IPS DF 4.7 (cell line): ENCODE measurements at regions not wholly inside any gene's neighbourhood (a gene's known extent, or its start where the extent isn't known, plus 50 kb on each side); places are given as distances from the start of the nearest gene placed in this dataset.

Experiments used
- DNase-seq: peaks from one replicate; pipeline ENCODE4 v3.0.0-alpha.2; 2013; ENCODE audit warnings: low spot score; ENCODE audit errors: extremely low read depth

GRCh38 chr4:138666366-138666765, 349.2 kb upstream of the NOCT start:
- no peak for DNase-seq

- DNase-seq = no peak
Measured at GRCh38 chr4:138665851-138666250, 349.7 kb upstream of the NOCT start.

DNA sequence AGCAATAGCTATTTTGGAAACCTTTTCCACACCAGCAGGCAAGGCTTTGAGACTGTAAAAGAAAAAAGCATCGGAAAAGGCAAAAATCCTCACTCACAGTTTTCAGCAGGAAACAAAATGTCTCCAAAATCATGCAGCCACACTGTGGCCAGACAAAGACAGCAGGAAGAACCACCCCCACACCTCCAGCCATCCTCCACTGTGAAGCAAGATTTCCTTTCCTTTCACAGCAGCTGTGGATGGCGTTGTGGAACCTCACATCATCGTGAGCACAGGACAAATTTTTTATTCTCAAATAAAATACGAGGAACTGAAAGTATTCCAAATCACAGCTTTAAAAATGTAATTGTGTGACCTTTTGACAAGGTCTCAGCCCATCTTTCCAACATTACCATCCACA, 351.7 kb upstream of the NOCT start:
- no peak for DNase-seq

GRCh38 chr4:138659812-138660316, 355.7 kb upstream of the NOCT start:
- no peak for DNase-seq

DNA sequence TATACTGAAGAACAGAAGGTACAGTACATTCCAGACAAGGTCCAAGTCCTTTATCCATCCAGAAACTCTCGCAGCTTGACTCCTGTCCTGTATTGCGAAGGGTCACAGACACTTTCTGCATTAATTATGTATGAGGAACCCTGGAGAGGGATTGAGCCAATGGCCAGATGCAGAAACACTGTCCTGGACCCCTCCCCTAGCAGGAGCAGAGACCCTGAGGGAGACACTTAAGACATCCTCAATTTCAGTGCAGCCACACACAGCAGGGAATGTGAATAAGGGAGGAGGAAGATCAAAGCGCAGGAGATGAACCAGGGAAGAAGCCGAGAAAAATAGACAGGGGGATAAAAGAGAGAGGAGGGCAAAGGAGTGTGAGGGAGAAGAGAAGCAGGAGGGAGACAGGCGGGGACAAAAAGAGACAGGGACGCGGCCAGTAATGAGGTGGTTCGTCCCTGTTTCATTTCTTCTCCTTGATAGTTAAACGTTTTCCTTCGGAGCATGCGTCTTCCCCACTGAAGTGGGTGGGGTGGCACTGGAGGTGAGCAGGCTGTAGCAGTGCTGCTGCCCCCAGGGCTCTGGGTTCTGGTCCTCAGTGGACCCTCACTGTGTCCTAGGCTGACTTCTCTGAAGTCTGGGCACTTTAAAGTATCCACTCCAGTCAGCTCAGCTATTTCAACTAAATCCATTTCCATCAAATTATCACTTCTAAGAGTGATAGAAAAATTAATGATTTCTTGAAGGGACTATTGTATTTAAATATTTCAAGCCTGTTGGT, 356.4 kb upstream of the NOCT start:
- DNase-seq = no peak

DNA sequence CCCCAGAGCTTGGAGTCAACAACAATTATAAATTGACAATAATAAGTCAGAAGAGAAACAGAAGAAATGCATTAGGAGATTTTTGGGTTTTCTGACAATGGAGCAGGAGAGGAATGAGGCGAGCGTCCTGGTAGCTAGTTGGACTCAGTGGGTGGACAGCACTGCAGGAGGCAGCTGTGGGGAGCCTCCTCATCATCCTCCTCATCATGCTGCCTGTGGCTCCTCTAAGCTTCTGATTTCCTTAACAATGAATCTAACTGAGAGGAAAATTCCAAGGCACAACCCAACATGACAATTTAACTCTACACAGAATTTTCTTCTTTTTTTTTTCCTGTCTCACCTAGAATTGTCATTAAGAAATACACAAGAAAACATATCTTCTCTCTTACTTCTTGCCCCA, 357.1 kb upstream of the NOCT start:
- DNase-seq = no peak

DNA sequence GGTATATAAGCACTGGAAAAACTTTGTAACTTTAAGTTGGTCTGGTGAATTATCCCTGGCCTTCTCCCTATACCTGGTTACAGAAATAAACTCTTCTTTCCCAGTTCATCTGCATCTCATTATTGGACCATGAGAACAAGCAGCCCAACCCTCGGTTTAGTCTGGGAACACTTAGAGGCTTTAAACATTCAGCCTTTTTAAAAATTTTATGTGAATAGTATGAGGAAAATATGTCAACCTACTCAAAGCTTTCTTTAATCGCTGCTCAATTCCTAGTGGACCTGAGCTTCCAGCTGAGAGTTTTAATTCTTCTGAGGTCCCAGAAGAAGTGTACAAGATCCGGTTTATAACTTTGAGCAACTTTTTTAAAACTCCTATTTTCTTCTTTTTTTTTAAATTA, 358.6 kb upstream of the NOCT start:
- DNase-seq = no peak

- no peak for DNase-seq
Measured at GRCh38 chr4:138655985-138656384, 359.6 kb upstream of the NOCT start.

DNA sequence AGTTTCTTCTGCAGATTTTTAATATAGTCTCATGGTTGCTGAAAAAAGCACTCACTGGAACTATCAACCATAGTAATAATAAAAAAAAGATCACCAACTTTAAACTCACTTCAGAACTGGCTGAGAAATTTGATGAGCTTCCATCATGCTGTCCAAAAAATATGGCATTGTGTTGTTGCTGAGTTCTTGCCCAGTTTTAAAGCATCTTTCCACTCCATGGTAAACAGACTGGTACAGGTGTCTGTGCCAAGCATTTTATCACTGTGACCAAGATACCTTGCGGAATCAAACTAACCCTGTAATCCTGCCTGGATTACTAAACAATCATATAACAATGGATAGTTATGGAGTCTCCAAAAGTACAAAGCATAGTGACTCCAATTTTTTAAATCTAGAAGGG, 360.3 kb upstream of the NOCT start:
- DNase-seq = no peak

DNA sequence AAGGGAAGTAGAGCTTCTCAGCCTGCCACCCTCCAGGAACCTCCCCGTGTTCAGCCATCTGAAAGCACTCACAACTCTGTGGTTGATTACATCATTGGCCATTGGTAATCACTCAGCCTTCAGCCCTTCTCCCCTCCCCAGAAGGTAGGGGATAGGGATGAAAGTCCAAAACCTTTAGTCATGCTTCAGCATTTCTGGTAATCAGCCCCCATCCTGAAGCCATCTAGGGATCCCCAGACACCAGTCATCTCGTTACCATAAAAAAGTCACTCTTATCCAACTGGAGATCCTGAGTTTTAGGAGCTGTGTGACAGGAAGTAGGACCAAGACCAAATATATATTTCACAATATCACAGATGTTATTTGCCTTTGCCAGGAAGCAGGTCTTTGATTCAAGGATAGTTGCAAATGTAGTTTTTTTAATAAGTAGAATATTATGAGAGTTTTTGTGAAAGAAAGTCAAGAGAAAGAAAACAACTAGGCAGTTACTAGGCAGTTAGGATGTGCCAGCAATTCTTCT, 364.6 kb upstream of the NOCT start:
- no peak for DNase-seq

DNA sequence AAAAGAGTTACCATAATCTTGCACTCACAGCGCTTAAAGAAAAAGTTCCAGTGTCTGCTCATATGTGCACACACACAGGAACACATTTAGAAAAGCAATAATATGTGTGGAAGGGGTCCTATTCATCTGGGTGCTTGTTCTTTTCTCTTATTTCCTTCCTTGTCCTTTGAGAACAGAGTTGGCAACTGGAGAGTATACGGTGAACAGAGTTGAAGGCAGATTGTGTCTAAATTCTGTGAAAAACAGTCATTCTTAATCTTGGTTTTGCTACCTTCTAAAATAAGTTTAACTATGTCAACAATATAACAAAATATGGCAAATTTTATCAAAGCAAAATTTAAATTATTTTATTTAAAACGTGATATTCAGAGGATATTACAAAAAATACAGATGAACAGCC, 365.1 kb upstream of the NOCT start:
- no peak for DNase-seq

GRCh38 chr4:138647433-138647832, 368.1 kb upstream of the NOCT start:
- peak; percentile 44 for DNase-seq

- no peak for DNase-seq
Measured at GRCh38 chr4:138646383-138646782, 369.2 kb upstream of the NOCT start.

DNA sequence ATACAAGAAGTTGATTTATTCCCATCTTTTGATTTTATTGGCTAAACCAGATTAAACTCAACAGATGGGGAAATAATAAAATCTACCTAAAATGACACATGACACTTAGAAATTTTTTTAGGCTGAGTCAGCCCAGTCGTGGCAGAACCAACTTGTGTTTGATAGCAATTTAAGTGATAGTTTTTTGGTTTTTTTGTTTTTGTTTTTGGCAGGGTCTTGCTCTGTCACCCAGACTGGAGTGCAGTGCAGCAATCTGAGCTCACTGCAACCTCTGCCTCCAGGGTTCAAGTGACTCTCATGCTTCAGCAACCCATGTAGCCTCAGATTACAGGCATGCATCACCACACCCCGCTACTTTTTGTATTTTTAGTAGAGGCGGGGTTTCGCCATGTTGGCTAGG, 370.3 kb upstream of the NOCT start:
- DNase-seq = no peak

GRCh38 chr4:138644322-138644721, 371.3 kb upstream of the NOCT start:
- DNase-seq = no peak

- DNase-seq = no peak
Measured at GRCh38 chr4:138643827-138644226, 371.8 kb upstream of the NOCT start.

DNA sequence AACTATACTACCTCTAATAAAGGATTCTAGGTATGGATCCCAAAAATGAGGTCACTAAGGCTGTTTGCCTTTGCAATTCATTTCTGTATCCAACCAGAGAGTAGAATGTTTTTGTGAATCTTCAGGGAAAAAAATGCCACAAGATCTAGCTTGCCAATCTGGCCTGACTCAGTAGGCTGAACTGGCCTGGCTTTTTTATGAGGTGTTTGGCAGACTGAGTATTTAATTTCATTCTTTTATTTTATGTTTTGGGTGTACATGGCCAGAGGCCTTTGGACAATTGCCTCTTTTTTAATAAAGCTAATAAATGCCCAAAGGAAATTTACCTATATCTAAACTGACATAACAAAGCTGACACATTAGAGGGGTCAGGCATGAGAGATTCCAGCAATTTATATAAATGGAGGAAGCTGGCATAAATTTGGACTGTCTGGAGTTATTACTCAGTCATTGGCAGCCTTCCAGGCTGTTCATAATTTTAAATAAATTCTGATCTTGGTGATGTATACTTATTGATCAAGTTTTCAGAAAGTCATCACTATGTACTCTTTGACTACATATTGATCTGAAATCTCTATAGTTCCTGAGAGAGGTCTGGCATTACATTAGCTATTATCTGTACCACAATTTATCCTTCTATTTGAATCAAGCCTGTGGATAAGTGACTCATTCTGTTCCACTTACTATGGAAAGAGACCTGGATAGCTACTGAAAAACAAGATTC, 376.4 kb upstream of the NOCT start:
- no peak for DNase-seq

DNA sequence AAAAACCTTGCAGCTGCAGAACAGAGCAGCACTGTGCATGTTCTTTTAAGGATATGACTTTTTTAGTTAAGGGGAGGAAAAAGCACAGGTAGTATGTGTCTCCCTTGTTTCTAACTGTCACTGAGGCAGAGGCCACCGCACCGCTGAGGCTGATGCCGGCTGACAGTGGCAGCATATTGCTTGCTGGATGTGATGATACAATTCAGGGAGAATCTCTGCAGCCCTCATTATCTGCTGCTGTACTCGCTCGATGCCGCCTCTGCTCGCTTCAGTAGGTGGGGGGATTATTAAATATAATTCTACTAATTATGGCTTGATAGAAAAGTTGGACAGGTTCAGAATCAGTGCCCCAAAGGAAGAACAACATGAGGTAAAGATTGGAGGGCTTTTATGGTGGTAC, 378.8 kb upstream of the NOCT start:
- DNase-seq = no peak

DNA sequence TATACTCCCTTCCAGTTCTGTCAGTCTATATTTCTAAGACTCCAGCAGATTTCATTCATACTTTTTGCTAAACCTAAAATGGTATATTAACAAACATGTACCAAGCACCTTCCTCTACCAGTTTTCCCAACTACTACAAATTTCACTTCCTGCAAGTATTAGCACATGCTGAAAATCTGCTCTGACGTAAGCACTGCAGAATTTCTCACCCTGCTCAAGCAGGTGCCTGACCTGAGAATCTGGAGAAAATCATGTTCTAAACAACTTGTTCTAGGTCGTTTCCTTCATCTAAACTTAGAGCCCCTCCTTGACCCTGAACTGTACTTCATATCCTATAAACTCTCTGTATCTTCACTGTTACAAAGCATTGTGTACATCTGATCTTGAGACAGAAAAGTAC, 380.7 kb upstream of the NOCT start:
- no peak for DNase-seq

- no peak for DNase-seq
Measured at GRCh38 chr4:138633580-138633904, 382.0 kb upstream of the NOCT start.

GRCh38 chr4:138632856-138633579, 382.6 kb upstream of the NOCT start:
- DNase-seq = no peak

DNA sequence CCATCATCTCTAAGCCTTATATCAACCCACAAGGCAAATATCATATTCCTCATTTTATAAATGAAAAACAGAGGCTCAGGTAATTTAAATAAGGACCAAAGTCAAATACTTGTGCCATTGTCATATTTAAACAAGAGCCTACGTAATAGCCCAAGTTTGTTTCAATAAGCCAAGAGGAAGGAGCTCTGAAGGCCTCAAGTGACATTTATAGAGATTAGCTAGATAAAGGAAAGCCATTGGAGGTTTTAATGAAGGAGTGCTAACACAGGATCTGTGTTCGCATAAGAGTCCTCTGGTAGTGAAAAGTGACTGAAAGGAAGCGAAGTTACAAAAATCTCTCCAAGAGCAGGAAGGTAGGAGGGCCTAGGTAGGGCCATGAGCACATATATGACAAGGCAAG, 384.9 kb upstream of the NOCT start:
- DNase-seq = no peak
